Keratinocyte (primary cell): ENCODE measurements at regions not wholly inside any gene's neighbourhood (a gene's known extent, or its start where the extent isn't known, plus 50 kb on each side); places are given as distances from the start of the nearest gene placed in this dataset.

Experiments used
- DNase-seq: peaks from one replicate; pipeline ENCODE4 v3.0.0-alpha.2; 2011; ENCODE audit warnings: low read depth, missing footprints, low spot score
- FAIRE-seq: peaks from 2 replicates; lab custom pipeline; 2011; peaks lifted over from hg19 to GRCh38; lab: Jason Lieb, UNC
- H2AFZ ChIP-seq: 2 replicates; pipeline ENCODE4 v1.6.0; 2012; ENCODE audit warnings: low read length, control low read depth, inconsistent platforms; ENCODE audit not compliant: control insufficient read depth
- H3K27ac ChIP-seq: 2 replicates; pipeline ENCODE4 v1.5.1; 2011; ENCODE audit warnings: low read length; ENCODE audit not compliant: control insufficient read depth, insufficient read depth
- H3K27me3 ChIP-seq: 3 replicates; pipeline ENCODE4 v1.6.0; 2011; ENCODE audit warnings: low read length; ENCODE audit not compliant: control insufficient read depth, insufficient read depth; ENCODE audit errors: extremely low read depth
- H3K36me3 ChIP-seq, 2 experiments: 2 replicates in 1 of 2; 3 replicates in 1 of 2; pipeline ENCODE4 v1.5.1; 2011; ENCODE audit warnings: low read length in 2 of 2, mild to moderate bottlenecking in 1 of 2; ENCODE audit not compliant: control insufficient read depth in 2 of 2, insufficient read depth in 2 of 2; ENCODE audit errors: extremely low read depth in 1 of 2
- H3K4me1 ChIP-seq: 3 replicates; pipeline ENCODE4 v1.5.1; 2011; ENCODE audit warnings: low read length; ENCODE audit not compliant: control insufficient read depth, insufficient read depth; ENCODE audit errors: extremely low read depth
- H3K4me2 ChIP-seq: 3 replicates; pipeline ENCODE4 v1.6.0; 2011; ENCODE audit warnings: low read depth, low read length; ENCODE audit not compliant: control insufficient read depth, insufficient read depth; ENCODE audit errors: extremely low read depth
- H3K4me3 ChIP-seq, 3 experiments: fragments of 200-600 bp in 1 of 3; sonication (generic) in 1 of 3; 2 replicates in 2 of 3; 3 replicates in 1 of 3; pipeline ENCODE4 v1.5.1; 2011 to 2016; ENCODE audit warnings: low read length in 3 of 3, mild to moderate bottlenecking in 3 of 3, control low read depth in 2 of 3, inconsistent platforms in 1 of 3, low read depth in 1 of 3, mixed read lengths in 1 of 3, mixed run types in 1 of 3, moderate library complexity in 1 of 3; ENCODE audit not compliant: control insufficient read depth in 2 of 3, insufficient read depth in 2 of 3; ENCODE audit errors: extremely low read depth in 1 of 3
- H3K79me2 ChIP-seq: 2 replicates; pipeline ENCODE4 v1.6.0; 2012; ENCODE audit warnings: low read length; ENCODE audit not compliant: control insufficient read depth, insufficient read depth
- H3K9ac ChIP-seq: 3 replicates; pipeline ENCODE4 v1.6.0; 2011; ENCODE audit warnings: low read length; ENCODE audit not compliant: control insufficient read depth, insufficient read depth; ENCODE audit errors: extremely low read depth
- H3K9me1 ChIP-seq: 3 replicates; pipeline ENCODE4 v1.6.0; 2011; ENCODE audit warnings: low read length; ENCODE audit not compliant: control insufficient read depth, insufficient read depth; ENCODE audit errors: extremely low read depth
- H3K9me3 ChIP-seq: 2 replicates; pipeline ENCODE4 v1.5.1; 2012; ENCODE audit warnings: low read depth, low read length; ENCODE audit not compliant: control insufficient read depth
- H4K20me1 ChIP-seq: 3 replicates; pipeline ENCODE4 v1.6.0; 2011; ENCODE audit warnings: low read length; ENCODE audit not compliant: control insufficient read depth, insufficient read depth; ENCODE audit errors: extremely low read depth
- EZH2 ChIP-seq: IDR thresholded peaks from one replicate; pipeline ENCODE4 v1.6.1; 2012; ENCODE audit warnings: inconsistent platforms, mild to moderate bottlenecking, low read length, moderate library complexity
- dilution Hi-C: fragments of 300-500 bp; cut with MboI; formaldehyde crosslinking; loops from one replicate; pipeline ENCODE4 v1.7.0; 2020; ENCODE audit warnings: low sequenced_read_pairs; ENCODE audit not compliant: extremely low pct_ligation_motif_present
- TF ChIP-seq, protein P1 (sequence below), 3 experiments: IDR thresholded peaks in 1 of 3; conservative IDR thresholded peaks in 1 of 3; optimal IDR thresholded peaks in 1 of 3; 2 replicates in 2 of 3; 3 replicates in 1 of 3; pipeline versions ENCODE3 to v1.5.1; 2011; ENCODE audit warnings: low read length in 3 of 3, mild to moderate bottlenecking in 3 of 3, moderate library complexity in 2 of 3, control low read depth in 1 of 3, inconsistent platforms in 1 of 3; ENCODE audit not compliant: insufficient read depth in 2 of 3; ENCODE audit errors: extremely low read depth in 1 of 3

- H4K20me1 ChIP-seq = no peaks in the 10 kb centered on the region
- H3K4me2 ChIP-seq = no peak overlapping the region
- dilution Hi-C loops = no loop called here
- H2AFZ ChIP-seq = no peak overlapping the region
- H3K79me2 ChIP-seq = no peaks in the 10 kb centered on the region
- H3K36me3 ChIP-seq = no peaks in the 10 kb centered on the region
- peaks cover 9% of the 10 kb centered on the region for H3K27me3 ChIP-seq
- no peaks in the 10 kb centered on the region for H3K9me1 ChIP-seq
- TF ChIP-seq, protein P1, sequence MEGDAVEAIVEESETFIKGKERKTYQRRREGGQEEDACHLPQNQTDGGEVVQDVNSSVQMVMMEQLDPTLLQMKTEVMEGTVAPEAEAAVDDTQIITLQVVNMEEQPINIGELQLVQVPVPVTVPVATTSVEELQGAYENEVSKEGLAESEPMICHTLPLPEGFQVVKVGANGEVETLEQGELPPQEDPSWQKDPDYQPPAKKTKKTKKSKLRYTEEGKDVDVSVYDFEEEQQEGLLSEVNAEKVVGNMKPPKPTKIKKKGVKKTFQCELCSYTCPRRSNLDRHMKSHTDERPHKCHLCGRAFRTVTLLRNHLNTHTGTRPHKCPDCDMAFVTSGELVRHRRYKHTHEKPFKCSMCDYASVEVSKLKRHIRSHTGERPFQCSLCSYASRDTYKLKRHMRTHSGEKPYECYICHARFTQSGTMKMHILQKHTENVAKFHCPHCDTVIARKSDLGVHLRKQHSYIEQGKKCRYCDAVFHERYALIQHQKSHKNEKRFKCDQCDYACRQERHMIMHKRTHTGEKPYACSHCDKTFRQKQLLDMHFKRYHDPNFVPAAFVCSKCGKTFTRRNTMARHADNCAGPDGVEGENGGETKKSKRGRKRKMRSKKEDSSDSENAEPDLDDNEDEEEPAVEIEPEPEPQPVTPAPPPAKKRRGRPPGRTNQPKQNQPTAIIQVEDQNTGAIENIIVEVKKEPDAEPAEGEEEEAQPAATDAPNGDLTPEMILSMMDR (optimal IDR thresholded peaks at IDR 0.05 in 1 of 3, IDR thresholded peaks at IDR 0.05 in 1 of 3, conservative IDR thresholded peaks at IDR 0.05 in 1 of 3; ENCODE audit: extremely low read depth in 1 of 3, insufficient read depth in 2 of 3, low read length in 3 of 3) = no peak
- TF ChIP-seq EZH2 = no peak
- DNase-seq (no peak), FAIRE-seq (no peak)
- no peak overlapping the region for H3K9ac ChIP-seq
- H3K27ac ChIP-seq = no peak overlapping the region
- no peaks in the 10 kb centered on the region for H3K4me1 ChIP-seq
- H3K4me3 ChIP-seq = no peak overlapping the region
- H3K9me3 ChIP-seq = no peaks in the 10 kb centered on the region
Measured at GRCh38 chr2:60321816-60322215, 231.6 kb downstream of the BCL11A start.

DNA sequence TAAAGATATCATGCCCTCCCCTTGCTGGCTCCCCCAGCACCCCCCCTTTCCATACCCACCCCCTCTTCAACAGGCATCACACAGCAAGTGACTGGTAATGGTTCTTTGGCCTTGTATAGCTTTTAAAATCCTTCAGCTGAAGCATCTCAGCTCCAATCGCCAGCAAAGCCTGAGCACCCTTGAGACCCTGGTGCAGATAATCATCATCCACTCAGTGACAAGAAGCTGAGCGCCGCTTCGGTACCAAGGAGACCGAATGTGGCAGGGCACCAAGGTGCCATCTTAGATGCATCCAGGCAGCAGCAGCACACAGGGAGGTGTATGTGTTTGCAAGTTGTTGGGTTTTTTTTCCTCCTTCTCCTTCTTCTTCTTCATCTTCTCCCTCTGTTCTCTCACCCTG lies 232.7 kb downstream of the BCL11A start:
- FAIRE-seq = no peak
- dilution Hi-C loops = no loop called here
- no peak overlapping the region for H3K4me3 ChIP-seq
- H3K27me3 ChIP-seq = peaks cover 9% of the 10 kb centered on the region
- H3K9me3 ChIP-seq = no peaks in the 10 kb centered on the region
- no peaks in the 10 kb centered on the region for H3K9me1 ChIP-seq
- H3K79me2 ChIP-seq = no peaks in the 10 kb centered on the region
- no peak overlapping the region for H2AFZ ChIP-seq
- H3K27ac ChIP-seq = no peak overlapping the region
- DNase-seq = no peak
- no peaks in the 10 kb centered on the region for H4K20me1 ChIP-seq
- no peak overlapping the region for H3K9ac ChIP-seq
- TF ChIP-seq, protein P1 (optimal IDR thresholded peaks at IDR 0.05 in 1 of 3, IDR thresholded peaks at IDR 0.05 in 1 of 3, conservative IDR thresholded peaks at IDR 0.05 in 1 of 3; ENCODE audit: extremely low read depth in 1 of 3, insufficient read depth in 2 of 3, low read length in 3 of 3) = no peak
- TF ChIP-seq EZH2 = no peak
- H3K4me1 ChIP-seq = no peaks in the 10 kb centered on the region
- no peaks in the 10 kb centered on the region for H3K36me3 ChIP-seq
- no peak overlapping the region for H3K4me2 ChIP-seq
